NCI-H460 (cell line): ENCODE measurements at regions not wholly inside any gene's neighbourhood (a gene's known extent, or its start where the extent isn't known, plus 50 kb on each side); places are given as distances from the start of the nearest gene placed in this dataset.

Experiments used
- DNase-seq: peaks from one replicate; pipeline ENCODE4 v3.0.0-alpha.2; 2016; ENCODE audit warnings: low read depth; ENCODE audit errors: extremely low read depth

DNA sequence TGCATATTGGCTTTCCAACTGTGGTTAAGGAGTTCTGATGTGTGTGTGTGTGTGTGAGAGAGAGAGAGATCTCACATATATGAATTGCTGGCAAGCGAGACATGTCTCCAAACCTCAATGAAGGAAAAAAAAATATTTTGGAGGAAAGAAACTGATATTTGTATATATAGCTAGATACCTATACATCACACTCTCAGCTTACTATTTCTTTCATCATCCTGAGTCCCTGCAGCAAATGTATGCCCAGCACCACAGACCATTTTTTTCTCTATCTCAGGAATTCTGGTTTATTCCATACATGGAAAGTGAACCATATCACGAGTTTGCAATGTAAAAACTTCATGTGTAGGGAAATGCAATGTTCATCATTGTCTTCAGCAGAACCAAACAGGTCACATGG lies 68.9 kb downstream of the MTERF1 start:
- DNase-seq, result no peak

DNA sequence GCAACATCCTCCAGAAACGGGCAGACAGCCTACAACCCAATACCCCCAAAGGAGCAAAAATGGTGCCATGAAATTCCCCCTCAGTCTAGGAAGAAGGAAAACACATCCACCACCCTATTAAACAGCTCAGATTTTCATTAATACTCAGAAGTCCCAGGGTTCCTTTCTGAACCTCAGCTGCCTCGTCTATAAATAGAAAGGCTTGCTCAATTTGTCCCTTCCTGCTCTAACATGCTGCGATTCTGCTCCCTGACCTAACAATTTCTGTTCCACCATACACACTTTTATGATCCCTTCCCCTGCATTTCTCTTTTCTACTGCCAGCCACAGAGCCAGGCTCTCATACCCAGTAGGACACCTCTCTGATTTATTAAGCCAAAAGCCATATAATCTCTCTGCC lies 68.1 kb downstream of the MTERF1 start:
- DNase-seq, result no peak

GRCh38 chr7:91814189-91814588 lies 66.3 kb downstream of the MTERF1 start:
- DNase-seq, result no peak
